ENCODE measurements at regions not wholly inside any gene's neighbourhood (a gene's known extent, or its start where the extent isn't known, plus 50 kb on each side); places are given as distances from the start of the nearest gene placed in this dataset.

DNA sequence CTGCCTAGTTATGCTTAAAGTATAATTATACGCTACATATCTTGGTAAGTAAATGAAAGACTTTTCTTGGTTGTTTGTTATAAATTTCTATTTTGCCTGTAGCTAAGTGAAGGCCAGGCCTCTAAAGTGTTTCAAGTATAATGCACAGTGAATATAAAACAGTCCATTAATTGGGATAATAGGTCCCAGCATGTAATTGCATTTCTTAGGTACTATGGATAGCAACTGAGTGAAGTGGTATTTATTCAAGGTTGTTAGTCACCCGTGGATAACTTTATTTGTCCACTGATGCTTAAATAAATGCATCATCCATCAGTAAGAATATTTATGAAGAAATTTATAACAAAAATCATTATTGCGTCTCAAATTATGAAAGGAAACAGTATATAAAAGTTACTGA, 59.1 kb downstream of the TEX13C start:
- TF ChIP-seq, protein P1, sequence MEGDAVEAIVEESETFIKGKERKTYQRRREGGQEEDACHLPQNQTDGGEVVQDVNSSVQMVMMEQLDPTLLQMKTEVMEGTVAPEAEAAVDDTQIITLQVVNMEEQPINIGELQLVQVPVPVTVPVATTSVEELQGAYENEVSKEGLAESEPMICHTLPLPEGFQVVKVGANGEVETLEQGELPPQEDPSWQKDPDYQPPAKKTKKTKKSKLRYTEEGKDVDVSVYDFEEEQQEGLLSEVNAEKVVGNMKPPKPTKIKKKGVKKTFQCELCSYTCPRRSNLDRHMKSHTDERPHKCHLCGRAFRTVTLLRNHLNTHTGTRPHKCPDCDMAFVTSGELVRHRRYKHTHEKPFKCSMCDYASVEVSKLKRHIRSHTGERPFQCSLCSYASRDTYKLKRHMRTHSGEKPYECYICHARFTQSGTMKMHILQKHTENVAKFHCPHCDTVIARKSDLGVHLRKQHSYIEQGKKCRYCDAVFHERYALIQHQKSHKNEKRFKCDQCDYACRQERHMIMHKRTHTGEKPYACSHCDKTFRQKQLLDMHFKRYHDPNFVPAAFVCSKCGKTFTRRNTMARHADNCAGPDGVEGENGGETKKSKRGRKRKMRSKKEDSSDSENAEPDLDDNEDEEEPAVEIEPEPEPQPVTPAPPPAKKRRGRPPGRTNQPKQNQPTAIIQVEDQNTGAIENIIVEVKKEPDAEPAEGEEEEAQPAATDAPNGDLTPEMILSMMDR (IDR thresholded peaks at IDR 0.05): no peak
- TF ChIP-seq POLR2AphosphoS5 (IDR thresholded peaks at IDR 0.05; ENCODE audit: insufficient read depth in 1 of 2, low read depth in 1 of 2) (no peak), POLR2A (IDR thresholded peaks at IDR 0.05) (no peak)
